ENCODE measurements at regions not wholly inside any gene's neighbourhood (a gene's known extent, or its start where the extent isn't known, plus 50 kb on each side); places are given as distances from the start of the nearest gene placed in this dataset.

- H2AFZ ChIP-seq (ENCODE audit: low read depth, low read length), result no peak overlapping the region
- H3K4me1 ChIP-seq (ENCODE audit: control insufficient read depth, extremely low read depth, insufficient read depth, low read length), result no peaks in the 10 kb centered on the region
- no peaks in the 10 kb centered on the region for H3K36me3 ChIP-seq (ENCODE audit: control insufficient read depth in 2 of 2, extremely low read depth in 1 of 2, insufficient read depth in 2 of 2, low read length in 2 of 2)
- dilution Hi-C loops (cut with MboI; ENCODE audit: extremely low pct_ligation_motif_present, low sequenced_read_pairs), result no loop called here
- no peaks in the 10 kb centered on the region for H4K20me1 ChIP-seq (replicated peaks; ENCODE audit: control insufficient read depth, extremely low read depth, insufficient read depth, low read length)
- no peak overlapping the region for H3K27ac ChIP-seq (ENCODE audit: insufficient read depth, low read depth, low read length)
- BruUV-seq (replicated peaks), result no TSS peak
- H3K79me2 ChIP-seq (ENCODE audit: control insufficient read depth, insufficient read depth, low read length), result no peaks in the 10 kb centered on the region
- no peak overlapping the region for H3K9ac ChIP-seq (replicated peaks; ENCODE audit: extremely low read depth, insufficient read depth, low read length)
- H3K9me3 ChIP-seq (replicated peaks; ENCODE audit: control insufficient read depth, insufficient read depth, low read length), result no peaks in the 10 kb centered on the region
- intact Hi-C loops (cut with micrococcal nuclease), result no loop called here
- ChIA-PET POLR2A (no interaction called here), CTCF (interaction anchor here (1.0 to 2.1 kb wide), 2 partner anchors 27 to 30 kb away, joined by 4 to 11 read pairs; no protein-coding TSS in a partner anchor)
- no peak overlapping the region for H3K4me2 ChIP-seq (ENCODE audit: insufficient read depth, low read length)
- TF ChIP-seq CTCF (IDR thresholded peaks at IDR 0.05; ENCODE audit: extremely low read depth in 1 of 2, insufficient read depth in 1 of 2, low read depth in 1 of 2, low read length in 2 of 2), result no peak
- no peak for TF ChIP-seq FOS (IDR thresholded peaks at IDR 0.05; ENCODE audit: borderline replicate concordance, insufficient read depth, low read length)
- no peak for TF ChIP-seq JUN (IDR thresholded peaks at IDR 0.05; ENCODE audit: borderline replicate concordance, insufficient read depth, insufficient read length, low read depth)
- no peak for TF ChIP-seq EZH2 (IDR thresholded peaks at IDR 0.05; ENCODE audit: borderline replicate concordance, low read depth, low read length, severe bottlenecking)
- no peak for TF ChIP-seq POLR2A (IDR thresholded peaks at IDR 0.05; ENCODE audit: low read depth, low read length)
- TF ChIP-seq POLR2AphosphoS5 (IDR thresholded peaks at IDR 0.05; ENCODE audit: insufficient read depth, low read depth, low read length), result no peak
- no peak for TF ChIP-seq MAX (IDR thresholded peaks at IDR 0.05; ENCODE audit: insufficient read depth, insufficient read length)
- TF ChIP-seq GATA2 (IDR thresholded peaks at IDR 0.05; ENCODE audit: insufficient read depth, insufficient read length, low read depth, low read length), result no peak
- TF ChIP-seq MYC (IDR thresholded peaks at IDR 0.05; ENCODE audit: low read depth, low read length), result no peak
- FAIRE-seq, result no peak
- no peak overlapping the region for H3K4me3 ChIP-seq (replicated peaks in 1 of 3; ENCODE audit: insufficient read depth in 1 of 3, low read depth in 1 of 3, low read length in 3 of 3)
- H3K9me1 ChIP-seq (replicated peaks; ENCODE audit: control insufficient read depth, extremely low read depth, insufficient read depth, low read length), result no peaks in the 10 kb centered on the region
- H3K27me3 ChIP-seq (ENCODE audit: control insufficient read depth in 2 of 2, insufficient read depth in 2 of 2, low read length in 2 of 2), result peaks cover 0 to under 1% of the 10 kb centered on the region in 2 experiments
- no peak for DNase-seq (ENCODE audit: low read depth, low spot score)
Measured at GRCh38 chr20:40770564-40771307, 81.7 kb upstream of the MAFB start.
